HepG2 (cell line): ENCODE measurements at regions not wholly inside any gene's neighbourhood (a gene's known extent, or its start where the extent isn't known, plus 50 kb on each side); places are given as distances from the start of the nearest gene placed in this dataset.

Experiments used
- ATAC-seq: fragments of 200-7000 bp; cut with Tn5 transposase; 3 replicates; pipeline ENCODE4 v1.9.1; 2020; ENCODE audit warnings: mild to moderate bottlenecking, moderate library complexity
- BruUV-seq: library from RNA; stranded (reverse); fragments of 400-500 nt; replicated peaks from 2 replicates; lab custom pipeline; 2021; lab: Mats Ljungman, UMichigan
- CTCF ChIA-PET: fragments of 300-600 bp; formaldehyde crosslinking; extraction: SDS; loops from one replicate; lab custom pipeline; 2021; ENCODE audit warnings: low total read pairs, inconsistent platforms, low intra/inter-chr PET ratio; lab: Yijun Ruan, JAX
- POLR2A ChIA-PET: fragments of 350-600 bp; sonication (Branson Sonifier 250); formaldehyde crosslinking; loops from one replicate; lab custom pipeline; 2020; ENCODE audit warnings: antibody characterized with exemption, inconsistent platforms; lab: Yijun Ruan, JAX
- DNase-seq: peaks from one replicate; pipeline ENCODE4 v3.0.0-alpha.2; 2015; ENCODE audit warnings: low spot score
- FAIRE-seq: peaks from 3 replicates; lab custom pipeline; 2011; peaks lifted over from hg19 to GRCh38; lab: Jason Lieb, UNC
- H2AFZ ChIP-seq: one replicate; pipeline ENCODE4 v1.6.1; 2011; ENCODE audit warnings: low read length, inconsistent platforms
- H3K27ac ChIP-seq: fragments of 300-600 bp; 3 replicates; pipeline ENCODE4 v1.8.0; 2011; ENCODE audit warnings: mixed run types, mild to moderate bottlenecking, mixed read lengths, low read length, inconsistent platforms; ENCODE audit not compliant: insufficient read depth; ENCODE audit errors: extremely low read length
- H3K27me3 ChIP-seq, 2 experiments: fragments of 200-600 bp in 1 of 2; 2 replicates in 1 of 2; 3 replicates in 1 of 2; pipeline versions ENCODE4 v1.6.0 to v1.8.0; 2011; ENCODE audit warnings: low read length in 2 of 2, mild to moderate bottlenecking in 2 of 2, moderate library complexity in 2 of 2, inconsistent platforms in 1 of 2; ENCODE audit not compliant: insufficient read depth in 2 of 2, control insufficient read depth in 1 of 2
- H3K36me3 ChIP-seq, 2 experiments: fragments of 200-600 bp in 1 of 2; replicated peaks in 1 of 2; 2 replicates in 1 of 2; 3 replicates in 1 of 2; pipeline versions ENCODE4 v1.5.1 to v1.8.0; 2011; ENCODE audit warnings: low read length in 2 of 2, inconsistent platforms in 1 of 2; ENCODE audit not compliant: insufficient read depth in 2 of 2, control insufficient read depth in 1 of 2
- H3K4me1 ChIP-seq: 2 replicates; pipeline ENCODE4 v1.5.1; 2012; ENCODE audit warnings: low read length, inconsistent platforms; ENCODE audit not compliant: insufficient read depth
- H3K4me2 ChIP-seq: 2 replicates; pipeline ENCODE4 v1.6.0; 2011; ENCODE audit warnings: low read depth, low read length, inconsistent platforms
- H3K4me3 ChIP-seq, 3 experiments: fragments of 200-600 bp in 1 of 3; sonication (generic), shearing (Covaris generic) in 1 of 3; replicated peaks in 1 of 3; 2 replicates each; pipeline ENCODE4 v1.5.1; 2011 to 2016; ENCODE audit warnings: low read length in 3 of 3, inconsistent platforms in 2 of 3, low read depth in 2 of 3, mild to moderate bottlenecking in 2 of 3, control low read depth in 1 of 3, mixed read lengths in 1 of 3; ENCODE audit not compliant: insufficient read depth in 1 of 3
- H3K79me2 ChIP-seq: one replicate; pipeline ENCODE4 v1.6.1; 2011; ENCODE audit warnings: low read length, inconsistent platforms; ENCODE audit not compliant: insufficient read depth
- H3K9ac ChIP-seq: 2 replicates; pipeline ENCODE4 v1.6.0; 2011; ENCODE audit warnings: mild to moderate bottlenecking, low read depth, low read length, inconsistent platforms; ENCODE audit not compliant: insufficient read depth
- H3K9me3 ChIP-seq: 2 replicates; pipeline ENCODE4 v1.5.1; 2012; ENCODE audit warnings: mild to moderate bottlenecking, low read length
- H4K20me1 ChIP-seq: 2 replicates; pipeline ENCODE4 v1.6.0; 2011; ENCODE audit warnings: inconsistent platforms, mild to moderate bottlenecking, low read length, moderate library complexity; ENCODE audit not compliant: insufficient read depth
- ELF4 ChIP-seq: sonication (generic); formaldehyde crosslinking; IDR thresholded peaks from 2 replicates; pipeline ENCODE4 v1.5.0; 2020; ENCODE audit warnings: missing genetic modification reagents, mild to moderate bottlenecking, moderate library complexity, borderline replicate concordance
- HOXA5 ChIP-seq: sonication (generic); formaldehyde crosslinking; IDR thresholded peaks from 2 replicates; pipeline ENCODE4 v1.4.0; 2020; ENCODE audit warnings: missing genetic modification reagents
- KDM6A ChIP-seq: IDR thresholded peaks from 2 replicates; pipeline ENCODE4 v1.6.1; 2016; ENCODE audit warnings: low read depth
- NR1H2 ChIP-seq: sonication (generic); formaldehyde crosslinking; IDR thresholded peaks from 2 replicates; pipeline ENCODE4 v1.8.1; 2022; ENCODE audit warnings: low read depth, missing genetic modification reagents, borderline replicate concordance
- POGZ ChIP-seq: sonication (generic); formaldehyde crosslinking; IDR thresholded peaks from 2 replicates; pipeline ENCODE4 v1.4.0; 2020; ENCODE audit warnings: mild to moderate bottlenecking, missing genetic modification reagents
- RFX5 ChIP-seq: IDR thresholded peaks from 2 replicates; pipeline ENCODE4 v1.6.1; 2011; ENCODE audit warnings: low read depth, low read length, improper control_type of control experiment
- TOPORS ChIP-seq: sonication (generic); formaldehyde crosslinking; IDR thresholded peaks from 2 replicates; pipeline ENCODE4 v1.8.0; 2023; ENCODE audit warnings: mild to moderate bottlenecking, missing genetic modification reagents
- in situ Hi-C: cut with HindIII; loops from 2 replicates; pipeline ENCODE4 v1.10.0; 2017; ENCODE audit warnings: low pct_unique_long_range_greater_than_20kb; ENCODE audit not compliant: extremely low pct_ligation_motif_present
- intact Hi-C: fragments of 100-400 bp; cut with micrococcal nuclease; formaldehyde crosslinking; loops from one replicate; pipeline ENCODE4 v1.10.0; 2022; ENCODE audit not compliant: unreplicated experiment
- TF ChIP-seq, protein P1 (sequence below): sonication (generic); IDR thresholded peaks from 2 replicates; pipeline ENCODE4 v1.6.1; 2016; ENCODE audit warnings: low read depth, borderline replicate concordance
- TF ChIP-seq, protein P2 (sequence below): sonication (generic); formaldehyde crosslinking; IDR thresholded peaks from 2 replicates; pipeline ENCODE4 v1.4.0; 2020; ENCODE audit warnings: low read depth, mild to moderate bottlenecking, missing genetic modification reagents
- TF ChIP-seq, protein P3 (sequence below): sonication (generic); formaldehyde crosslinking; IDR thresholded peaks from 2 replicates; pipeline ENCODE4 v1.5.1; 2020; ENCODE audit warnings: missing genetic modification reagents, mild to moderate bottlenecking, borderline replicate concordance
- TF ChIP-seq, protein P4 (sequence below): sonication (generic); formaldehyde crosslinking; IDR thresholded peaks from 2 replicates; pipeline ENCODE4 v1.8.0; 2022; ENCODE audit warnings: mild to moderate bottlenecking, missing genetic modification reagents
- TF ChIP-seq, protein P5 (sequence below): sonication (generic); formaldehyde crosslinking; IDR thresholded peaks from 2 replicates; pipeline ENCODE4 v1.5.0; 2020; ENCODE audit warnings: missing genetic modification reagents
- TF ChIP-seq, protein P6 (sequence below): sonication (generic); formaldehyde crosslinking; IDR thresholded peaks from 2 replicates; pipeline ENCODE4 v1.4.0; 2020; ENCODE audit warnings: missing genetic modification reagents

DNA sequence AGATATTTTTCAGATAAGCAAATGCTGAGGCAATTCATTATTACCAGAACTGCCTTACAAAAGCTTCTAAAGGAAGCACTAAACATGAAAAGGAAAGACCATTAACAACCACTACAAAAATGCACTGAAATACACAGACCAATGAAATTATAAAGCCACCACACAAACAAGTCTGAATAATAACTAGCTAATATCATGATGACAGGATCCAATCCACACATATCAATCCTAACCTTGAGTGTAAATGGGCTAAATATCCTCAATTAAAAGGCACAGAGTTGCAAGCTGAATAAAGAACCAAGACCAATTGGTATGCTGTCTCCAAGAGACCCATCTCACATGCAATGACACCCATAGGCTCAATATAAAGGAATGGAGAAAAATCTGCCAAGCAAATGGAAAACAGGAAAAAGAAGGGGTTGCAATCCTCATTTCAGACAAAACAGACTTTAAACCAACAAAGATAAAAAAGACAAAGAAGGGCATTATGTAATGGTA lies 58.0 kb upstream of the PHIP start:
- Histone ChIP-seq H3K9me3 (peaks cover 30% of the 10 kb centered on the region), H4K20me1 (no peaks in the 10 kb centered on the region), H3K27ac (no peak overlapping the region), H3K4me1 (no peaks in the 10 kb centered on the region), H3K79me2 (no peaks in the 10 kb centered on the region), H2AFZ (no peak overlapping the region), H3K9ac (no peak overlapping the region), H3K36me3 (no peaks in the 10 kb centered on the region), H3K27me3 (no peaks in the 10 kb centered on the region), H3K4me3 (no peak overlapping the region), H3K4me2 (no peak overlapping the region)
- FAIRE-seq (no peak), ATAC-seq (no peak), DNase-seq (no peak)
- ChIA-PET CTCF (no interaction called here), POLR2A (no interaction called here)
- in situ Hi-C loops: no loop called here
- intact Hi-C loops: no loop called here
- TF ChIP-seq POGZ (CRISPR knock-in tag): no peak
- no peak for TF ChIP-seq RFX5
- TF ChIP-seq, protein P1, sequence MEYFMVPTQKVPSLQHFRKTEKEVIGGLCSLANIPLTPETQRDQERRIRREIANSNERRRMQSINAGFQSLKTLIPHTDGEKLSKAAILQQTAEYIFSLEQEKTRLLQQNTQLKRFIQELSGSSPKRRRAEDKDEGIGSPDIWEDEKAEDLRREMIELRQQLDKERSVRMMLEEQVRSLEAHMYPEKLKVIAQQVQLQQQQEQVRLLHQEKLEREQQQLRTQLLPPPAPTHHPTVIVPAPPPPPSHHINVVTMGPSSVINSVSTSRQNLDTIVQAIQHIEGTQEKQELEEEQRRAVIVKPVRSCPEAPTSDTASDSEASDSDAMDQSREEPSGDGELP: no peak
- TF ChIP-seq, protein P2, sequence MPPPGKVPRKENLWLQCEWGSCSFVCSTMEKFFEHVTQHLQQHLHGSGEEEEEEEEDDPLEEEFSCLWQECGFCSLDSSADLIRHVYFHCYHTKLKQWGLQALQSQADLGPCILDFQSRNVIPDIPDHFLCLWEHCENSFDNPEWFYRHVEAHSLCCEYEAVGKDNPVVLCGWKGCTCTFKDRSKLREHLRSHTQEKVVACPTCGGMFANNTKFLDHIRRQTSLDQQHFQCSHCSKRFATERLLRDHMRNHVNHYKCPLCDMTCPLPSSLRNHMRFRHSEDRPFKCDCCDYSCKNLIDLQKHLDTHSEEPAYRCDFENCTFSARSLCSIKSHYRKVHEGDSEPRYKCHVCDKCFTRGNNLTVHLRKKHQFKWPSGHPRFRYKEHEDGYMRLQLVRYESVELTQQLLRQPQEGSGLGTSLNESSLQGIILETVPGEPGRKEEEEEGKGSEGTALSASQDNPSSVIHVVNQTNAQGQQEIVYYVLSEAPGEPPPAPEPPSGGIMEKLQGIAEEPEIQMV (CRISPR knock-in tag): no peak
- no peak for TF ChIP-seq TOPORS (CRISPR knock-in tag)
- TF ChIP-seq, protein P3, sequence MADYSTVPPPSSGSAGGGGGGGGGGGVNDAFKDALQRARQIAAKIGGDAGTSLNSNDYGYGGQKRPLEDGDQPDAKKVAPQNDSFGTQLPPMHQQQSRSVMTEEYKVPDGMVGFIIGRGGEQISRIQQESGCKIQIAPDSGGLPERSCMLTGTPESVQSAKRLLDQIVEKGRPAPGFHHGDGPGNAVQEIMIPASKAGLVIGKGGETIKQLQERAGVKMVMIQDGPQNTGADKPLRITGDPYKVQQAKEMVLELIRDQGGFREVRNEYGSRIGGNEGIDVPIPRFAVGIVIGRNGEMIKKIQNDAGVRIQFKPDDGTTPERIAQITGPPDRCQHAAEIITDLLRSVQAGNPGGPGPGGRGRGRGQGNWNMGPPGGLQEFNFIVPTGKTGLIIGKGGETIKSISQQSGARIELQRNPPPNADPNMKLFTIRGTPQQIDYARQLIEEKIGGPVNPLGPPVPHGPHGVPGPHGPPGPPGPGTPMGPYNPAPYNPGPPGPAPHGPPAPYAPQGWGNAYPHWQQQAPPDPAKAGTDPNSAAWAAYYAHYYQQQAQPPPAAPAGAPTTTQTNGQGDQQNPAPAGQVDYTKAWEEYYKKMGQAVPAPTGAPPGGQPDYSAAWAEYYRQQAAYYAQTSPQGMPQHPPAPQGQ (CRISPR knock-in tag): no peak
- no peak for TF ChIP-seq ELF4 (CRISPR knock-in tag)
- TF ChIP-seq, protein P4, sequence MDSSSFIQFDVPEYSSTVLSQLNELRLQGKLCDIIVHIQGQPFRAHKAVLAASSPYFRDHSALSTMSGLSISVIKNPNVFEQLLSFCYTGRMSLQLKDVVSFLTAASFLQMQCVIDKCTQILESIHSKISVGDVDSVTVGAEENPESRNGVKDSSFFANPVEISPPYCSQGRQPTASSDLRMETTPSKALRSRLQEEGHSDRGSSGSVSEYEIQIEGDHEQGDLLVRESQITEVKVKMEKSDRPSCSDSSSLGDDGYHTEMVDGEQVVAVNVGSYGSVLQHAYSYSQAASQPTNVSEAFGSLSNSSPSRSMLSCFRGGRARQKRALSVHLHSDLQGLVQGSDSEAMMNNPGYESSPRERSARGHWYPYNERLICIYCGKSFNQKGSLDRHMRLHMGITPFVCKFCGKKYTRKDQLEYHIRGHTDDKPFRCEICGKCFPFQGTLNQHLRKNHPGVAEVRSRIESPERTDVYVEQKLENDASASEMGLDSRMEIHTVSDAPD (CRISPR knock-in tag): no peak
- TF ChIP-seq KDM6A (CRISPR knock-in tag): no peak
- TF ChIP-seq, protein P5, sequence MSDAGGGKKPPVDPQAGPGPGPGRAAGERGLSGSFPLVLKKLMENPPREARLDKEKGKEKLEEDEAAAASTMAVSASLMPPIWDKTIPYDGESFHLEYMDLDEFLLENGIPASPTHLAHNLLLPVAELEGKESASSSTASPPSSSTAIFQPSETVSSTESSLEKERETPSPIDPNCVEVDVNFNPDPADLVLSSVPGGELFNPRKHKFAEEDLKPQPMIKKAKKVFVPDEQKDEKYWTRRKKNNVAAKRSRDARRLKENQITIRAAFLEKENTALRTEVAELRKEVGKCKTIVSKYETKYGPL (CRISPR knock-in tag): no peak
- no peak for TF ChIP-seq HOXA5
- TF ChIP-seq NR1H2 (CRISPR knock-in tag): no peak
- TF ChIP-seq, protein P6, sequence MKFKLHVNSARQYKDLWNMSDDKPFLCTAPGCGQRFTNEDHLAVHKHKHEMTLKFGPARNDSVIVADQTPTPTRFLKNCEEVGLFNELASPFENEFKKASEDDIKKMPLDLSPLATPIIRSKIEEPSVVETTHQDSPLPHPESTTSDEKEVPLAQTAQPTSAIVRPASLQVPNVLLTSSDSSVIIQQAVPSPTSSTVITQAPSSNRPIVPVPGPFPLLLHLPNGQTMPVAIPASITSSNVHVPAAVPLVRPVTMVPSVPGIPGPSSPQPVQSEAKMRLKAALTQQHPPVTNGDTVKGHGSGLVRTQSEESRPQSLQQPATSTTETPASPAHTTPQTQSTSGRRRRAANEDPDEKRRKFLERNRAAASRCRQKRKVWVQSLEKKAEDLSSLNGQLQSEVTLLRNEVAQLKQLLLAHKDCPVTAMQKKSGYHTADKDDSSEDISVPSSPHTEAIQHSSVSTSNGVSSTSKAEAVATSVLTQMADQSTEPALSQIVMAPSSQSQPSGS (CRISPR knock-in tag): no peak
- BruUV-seq: no TSS peak
